HK-2 (cell line): ENCODE measurements at regions not wholly inside any gene's neighbourhood (a gene's known extent, or its start where the extent isn't known, plus 50 kb on each side); places are given as distances from the start of the nearest gene placed in this dataset.
"Not testable (repeated sequence)": the region's sequence is repeated elsewhere in the genome, so short reads cannot be mapped to it uniquely, and the experiment has no call there.

Experiments
- DNase-seq: peaks from one replicate; pipeline ENCODE4 v3.0.0-alpha.2; 2018; ENCODE audit not compliant: unreplicated experiment

DNA sequence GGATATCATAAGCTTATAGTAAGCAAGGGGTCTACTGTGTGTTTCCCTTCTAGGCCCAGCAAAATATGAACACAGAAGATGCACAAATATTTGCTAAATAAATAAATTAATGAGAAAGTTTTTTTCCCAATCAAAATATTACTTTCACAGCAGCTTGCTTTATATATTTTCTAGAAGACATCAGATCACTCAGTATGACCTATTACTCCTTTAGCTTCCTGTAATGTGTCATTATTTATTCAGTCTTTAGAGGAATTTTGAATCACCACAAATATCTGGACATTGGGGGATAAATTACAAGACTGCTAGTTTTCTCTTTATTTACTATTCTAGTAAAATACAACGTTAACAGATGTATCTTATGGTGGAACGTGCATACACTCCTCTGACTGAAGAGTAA is 765.8 kb upstream of the POM121L12 start:
- DNase-seq: no peak

- no peak for DNase-seq
These were observed 774.4 kb upstream of the POM121L12 start for GRCh38 chr7:52261057-52261456.

DNA sequence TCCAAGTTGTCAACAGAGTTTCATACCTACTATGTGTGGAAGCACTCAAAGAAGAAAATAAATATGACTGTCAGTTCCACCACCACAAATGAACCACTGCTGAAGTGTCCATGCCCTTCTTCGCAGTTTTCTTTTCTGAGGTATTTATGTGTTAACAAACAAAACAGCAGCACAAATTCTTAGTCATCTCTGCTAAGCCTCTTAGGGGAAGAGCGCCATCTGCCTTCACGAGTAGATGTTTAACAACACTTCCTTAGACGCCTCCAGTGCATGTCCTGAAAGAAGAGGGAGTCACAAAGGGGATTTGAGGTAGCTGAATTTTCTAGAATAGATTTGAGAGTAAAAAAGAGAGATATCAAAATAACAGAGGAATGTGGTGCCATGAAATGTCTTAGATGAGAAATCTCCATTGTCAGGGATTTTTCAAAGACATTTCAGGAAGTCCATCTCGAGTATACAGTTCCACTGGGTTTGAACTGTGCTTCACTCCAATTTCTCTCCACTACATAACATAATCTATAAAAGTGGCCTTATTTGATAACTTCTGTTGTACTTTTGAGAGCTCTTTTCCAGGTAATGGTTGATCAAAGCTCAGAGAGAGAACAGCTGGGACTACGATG is 775.3 kb upstream of the POM121L12 start:
- DNase-seq: no peak

- no peak for DNase-seq
These were observed 777.5 kb upstream of the POM121L12 start for GRCh38 chr7:52257890-52258289.

DNA sequence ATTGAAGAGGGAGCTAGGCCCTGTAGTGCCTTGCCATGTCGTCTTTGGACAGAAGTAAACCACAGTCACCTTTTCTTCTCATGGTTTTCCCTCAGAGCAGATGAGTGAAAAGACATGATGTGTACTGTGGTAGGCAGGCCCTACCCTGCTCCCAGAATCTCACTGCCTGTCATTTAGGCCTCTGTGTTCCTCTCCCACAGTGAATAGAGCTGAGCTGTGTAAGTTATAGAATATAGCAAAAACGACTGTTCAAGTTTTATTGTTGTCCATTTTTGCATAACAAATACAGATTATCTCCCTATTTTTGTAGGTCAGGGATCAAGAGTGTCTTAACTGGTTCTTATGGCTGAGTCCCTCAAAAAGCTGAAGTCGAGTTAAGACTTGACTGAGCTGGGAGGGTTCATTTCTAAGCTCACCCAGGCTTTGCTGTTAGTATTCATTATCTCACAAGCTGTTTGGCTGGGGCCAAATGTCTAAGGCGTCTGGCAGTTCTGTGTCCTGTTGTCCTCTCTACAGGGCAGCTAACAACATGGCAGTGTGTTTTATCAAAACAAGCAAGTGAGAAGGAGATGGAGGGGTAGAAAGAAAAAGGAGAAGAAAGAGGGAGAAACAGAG is 780.9 kb upstream of the POM121L12 start:
- no peak for DNase-seq

DNA sequence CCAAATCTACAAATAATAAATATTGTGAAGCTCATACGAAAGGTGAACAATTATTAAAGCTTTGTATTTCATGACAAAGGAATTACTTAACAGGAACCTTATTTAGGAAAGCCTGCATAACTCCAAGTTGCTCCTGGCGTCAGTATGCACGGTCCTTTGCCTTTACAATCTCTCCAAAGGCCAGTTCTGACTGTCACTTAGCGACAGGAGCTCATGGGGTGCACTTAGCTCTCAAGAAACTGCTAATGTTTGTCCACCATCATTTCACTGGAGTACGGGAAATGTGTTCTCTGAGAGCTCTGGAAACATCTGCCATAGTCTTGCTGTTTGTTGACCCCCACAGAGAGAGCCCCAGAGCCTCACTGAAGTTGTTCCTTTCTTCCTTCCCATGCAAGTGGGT is 781.5 kb upstream of the POM121L12 start:
- no peak for DNase-seq

- DNase-seq: no peak
These were observed 785.7 kb upstream of the POM121L12 start for GRCh38 chr7:52249741-52250140.

- DNase-seq: no peak
These were observed 787.9 kb upstream of the POM121L12 start for GRCh38 chr7:52247518-52247917.

DNA sequence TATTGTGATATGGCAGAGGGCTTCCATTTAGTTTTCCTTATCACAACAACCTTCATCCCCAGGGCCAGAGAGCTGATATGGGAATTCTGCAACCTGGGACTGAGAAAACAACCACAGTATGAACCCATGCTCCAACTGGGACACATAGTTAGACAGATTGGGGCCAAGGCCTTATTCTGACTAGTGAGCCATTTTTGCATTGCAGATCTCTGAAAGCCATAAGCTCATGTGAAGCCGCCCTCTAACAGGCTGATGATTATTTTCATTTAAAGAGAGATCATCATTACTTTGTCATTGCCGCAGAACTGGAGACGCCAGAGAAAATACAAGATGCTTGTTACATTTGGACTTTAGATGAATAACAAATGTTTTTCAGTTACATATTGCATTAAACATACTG is 791.7 kb upstream of the POM121L12 start:
- DNase-seq: no peak

DNA sequence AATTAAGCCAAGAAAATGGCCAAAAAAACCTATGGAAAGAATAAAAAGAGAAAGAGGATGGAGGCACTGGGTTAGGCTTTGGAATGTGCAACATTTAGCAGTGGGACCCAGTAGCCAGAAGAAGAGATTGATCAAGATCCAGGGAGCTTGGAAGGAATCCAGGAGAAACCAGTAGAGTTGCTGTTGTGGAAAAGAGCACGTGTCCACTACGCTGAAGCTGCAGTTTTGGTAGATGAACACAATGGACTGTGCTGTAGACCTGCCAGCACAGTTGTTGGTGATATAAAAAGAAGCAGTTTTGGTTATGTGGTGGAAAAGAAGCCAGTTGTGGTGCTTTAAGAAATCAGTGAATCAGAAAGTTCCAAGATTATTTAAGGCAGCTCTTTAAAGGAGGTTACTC is 802.2 kb upstream of the POM121L12 start:
- DNase-seq: no peak

DNA sequence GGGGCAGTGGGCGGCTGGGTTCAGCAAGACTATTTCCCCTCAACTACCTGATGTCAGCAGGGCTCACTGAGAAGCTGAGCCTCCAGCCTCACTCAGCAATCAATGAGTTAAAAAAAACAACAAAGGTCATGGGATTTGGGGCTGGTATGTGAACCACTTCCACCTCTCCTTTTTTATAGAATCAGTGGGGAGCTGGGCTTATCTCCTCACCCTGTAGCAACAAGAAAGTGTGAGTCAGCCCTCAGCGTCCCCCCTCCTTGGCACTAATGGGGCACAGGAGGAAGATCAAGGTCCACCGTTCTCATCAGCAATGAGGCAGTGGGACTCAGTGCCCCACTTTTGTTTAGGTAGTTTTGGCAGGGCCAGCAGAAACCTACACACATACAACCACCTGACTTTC is 823.5 kb upstream of the POM121L12 start:
- DNase-seq: no peak

DNA sequence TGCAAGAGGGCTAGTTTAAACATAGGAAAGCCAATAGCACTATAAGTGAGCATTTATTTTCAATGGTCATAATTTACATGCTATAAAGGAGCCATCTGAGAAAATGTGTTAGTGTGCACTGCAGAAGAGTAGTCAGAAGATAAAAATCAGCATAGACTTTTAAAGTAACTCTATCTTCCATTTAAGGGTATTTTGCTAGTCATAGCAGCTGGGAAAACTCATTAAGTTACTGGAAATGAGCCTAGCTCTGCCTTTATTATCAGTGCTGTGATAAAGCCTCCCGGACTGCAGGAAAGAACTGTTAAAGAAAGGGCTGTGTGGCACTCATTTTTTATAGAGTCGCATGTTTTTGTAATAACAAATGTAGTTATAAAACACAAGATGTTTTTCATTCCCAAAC is 825.8 kb upstream of the POM121L12 start:
- no peak for DNase-seq

- no peak for DNase-seq
These were observed 838.2 kb upstream of the POM121L12 start for GRCh38 chr7:52197221-52197620.

DNA sequence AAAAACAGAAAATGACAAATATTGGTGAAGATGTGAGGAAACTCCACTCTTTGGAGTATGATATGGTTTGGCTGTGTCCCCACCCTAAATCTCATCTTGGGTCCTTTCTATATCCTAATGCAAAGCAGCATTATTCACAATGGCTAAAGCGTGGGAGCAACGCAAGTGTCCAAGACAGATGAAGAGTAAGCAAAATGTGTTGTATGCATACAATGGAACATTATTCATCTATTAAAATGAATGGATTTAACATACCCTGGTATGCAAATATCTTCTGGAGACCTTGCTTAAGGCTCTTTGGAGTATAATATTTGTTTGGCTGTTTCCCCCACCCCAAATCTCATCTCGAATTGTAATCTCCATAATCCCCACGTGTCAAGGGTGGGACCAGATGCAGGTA is 839.8 kb upstream of the POM121L12 start:
- DNase-seq: no peak

DNA sequence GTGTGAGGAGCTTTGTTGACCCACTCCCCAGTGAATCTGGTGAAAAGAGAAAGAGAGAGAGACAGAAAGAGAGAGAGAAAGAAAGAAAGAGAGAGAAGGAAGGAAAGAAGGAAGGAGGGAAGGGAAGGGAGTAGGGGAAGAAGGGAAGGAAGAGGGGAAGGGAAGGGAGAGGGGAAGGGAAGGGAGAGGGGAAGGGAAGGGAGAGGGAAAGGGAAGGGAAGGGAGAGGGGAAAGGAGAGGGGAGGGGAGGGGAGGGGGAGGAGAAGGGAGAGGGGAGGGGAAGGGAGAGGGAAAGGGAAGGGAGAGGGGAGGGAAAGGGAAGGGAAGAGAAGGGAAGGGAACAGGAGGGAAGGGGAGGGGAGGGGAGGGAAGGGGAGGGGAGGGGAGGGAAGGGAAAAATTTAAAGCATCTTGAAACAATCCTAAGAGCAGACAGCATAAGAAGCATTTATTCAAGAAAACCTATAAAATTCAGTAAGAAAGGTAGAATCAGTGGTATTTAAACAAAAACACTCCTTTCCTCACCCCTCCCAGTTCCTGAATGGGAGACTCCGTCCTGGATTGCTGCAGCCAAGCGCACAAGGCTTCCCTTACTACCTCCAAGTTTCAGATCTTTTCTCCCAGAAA is 846.2 kb upstream of the POM121L12 start:
- no peak for DNase-seq

DNA sequence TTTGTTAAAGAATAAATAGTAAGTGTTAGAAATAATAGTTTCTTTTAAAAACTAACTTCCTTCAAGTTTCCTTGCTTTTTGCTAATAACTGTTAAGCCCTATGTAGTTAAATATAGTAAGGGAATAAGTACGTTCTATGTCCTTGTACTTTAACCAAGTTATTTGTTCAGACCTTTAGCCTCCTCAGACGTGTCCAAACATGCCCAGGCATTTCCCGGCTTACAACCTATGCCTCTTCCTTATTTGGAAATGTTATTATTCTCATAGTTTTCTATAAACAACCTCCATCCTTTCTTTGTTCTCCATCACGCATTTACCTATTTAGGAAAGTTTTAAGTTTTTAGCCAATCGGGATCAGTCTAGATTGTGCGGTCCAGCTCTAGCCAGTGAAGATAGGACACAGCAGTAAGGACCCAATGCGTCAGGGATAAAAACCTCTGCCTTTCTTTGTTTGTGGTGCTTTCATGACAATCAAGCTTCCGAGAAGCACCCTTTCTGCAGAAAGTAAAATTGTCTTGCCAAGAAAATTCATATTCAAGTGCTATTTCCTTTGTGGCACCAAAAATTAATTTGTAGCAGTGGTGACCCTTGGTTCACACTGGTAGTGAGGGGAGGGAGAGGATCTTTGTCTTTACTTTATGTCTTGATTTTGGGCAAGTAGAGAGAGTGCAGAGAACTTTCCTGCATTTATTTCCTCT is 851.3 kb upstream of the POM121L12 start:
- DNase-seq: no peak

- no peak for DNase-seq
These were observed 855.5 kb upstream of the POM121L12 start for GRCh38 chr7:52179934-52180333.

GRCh38 chr7:52168085-52168484 is 851.5 kb upstream of the COBL start:
- peak; percentile 4 for DNase-seq

- DNase-seq: no peak
These were observed 846.7 kb upstream of the COBL start for GRCh38 chr7:52163311-52163710.

DNA sequence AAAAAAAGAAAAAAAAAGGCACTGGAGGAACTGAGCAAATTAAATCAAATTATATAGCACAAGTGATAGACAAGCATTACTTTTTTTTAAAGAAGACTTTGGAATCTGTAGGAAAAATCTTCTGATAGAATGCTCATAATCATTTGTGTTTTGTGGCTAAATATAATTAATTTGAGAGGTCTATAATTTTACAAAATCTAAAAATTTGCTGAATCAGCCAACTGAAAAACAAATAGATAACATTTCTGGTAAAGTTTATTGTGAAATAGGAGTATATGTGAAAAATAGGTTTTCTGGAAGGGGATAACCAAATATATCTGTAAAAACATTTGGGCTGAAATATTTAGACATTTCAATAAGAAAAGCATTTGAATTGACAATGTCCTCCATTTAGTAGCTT is 844.9 kb upstream of the COBL start:
- no peak for DNase-seq

- not testable (repeated sequence) for DNase-seq
These were observed 842.8 kb upstream of the COBL start for GRCh38 chr7:52159421-52159820.

GRCh38 chr7:52154382-52154781 is 837.8 kb upstream of the COBL start:
- no peak for DNase-seq

- no peak for DNase-seq
These were observed 835.0 kb upstream of the COBL start for GRCh38 chr7:52151559-52151958.
